Effector memory CD8-positive, alpha-beta T cell (primary cell): ENCODE measurements at regions not wholly inside any gene's neighbourhood (a gene's known extent, or its start where the extent isn't known, plus 50 kb on each side); places are given as distances from the start of the nearest gene placed in this dataset.

Experiments
- ATAC-seq: fragments of 150-1000 bp; cut with Tn5 transposase; replicated peaks from 2 replicates; pipeline ENCODE4 v1.10.0; 2021; ENCODE audit warnings: mild to moderate bottlenecking, moderate library complexity
- DNase-seq, 3 experiments: peaks; one replicate each; pipeline ENCODE4 v3.0.0; 2021
- H3K27ac Mint-ChIP-seq, 2 donors: one replicate each; pipeline ENCODE4 v1.8.0; 2022; ENCODE audit warnings: mild to moderate bottlenecking in 2 of 2, mixed read lengths in 2 of 2, moderate library complexity in 2 of 2
- H3K27me3 Mint-ChIP-seq, 2 donors: one replicate each; pipeline ENCODE4 v1.8.0; 2022; ENCODE audit warnings: mixed read lengths in 2 of 2
- H3K36me3 Mint-ChIP-seq: one replicate; pipeline ENCODE4 v1.8.0; 2022; ENCODE audit warnings: mild to moderate bottlenecking, moderate library complexity, mixed read lengths; ENCODE audit not compliant: insufficient read depth
- H3K4me1 Mint-ChIP-seq, 2 donors: one replicate each; pipeline ENCODE4 v1.8.0; 2022; ENCODE audit warnings: low read depth in 2 of 2, mixed read lengths in 2 of 2
- H3K4me3 Mint-ChIP-seq, 2 donors: one replicate each; pipeline ENCODE4 v1.8.0; 2022; ENCODE audit warnings: mild to moderate bottlenecking in 2 of 2, mixed read lengths in 2 of 2, moderate library complexity in 2 of 2
- H3K9me3 Mint-ChIP-seq, 2 donors: one replicate each; pipeline ENCODE4 v1.8.0; 2022; ENCODE audit warnings: mixed read lengths in 2 of 2

- H3K27me3 Mint-ChIP-seq: no peaks in the 10 kb centered on the region
- H3K4me1 Mint-ChIP-seq: no peaks in the 10 kb centered on the region
- ATAC-seq: no peak
- no peaks in the 10 kb centered on the region for H3K36me3 Mint-ChIP-seq
- H3K4me3 Mint-ChIP-seq: no peak overlapping the region
- peaks cover 0 to under 1% of the 10 kb centered on the region in 2 donors for H3K9me3 Mint-ChIP-seq
- H3K27ac Mint-ChIP-seq: no peak overlapping the region
- DNase-seq: no peak
These were observed 231.9 kb upstream of the NLGN4Y start for GRCh38 chrY:14292382-14292781.

- Mint-ChIP-seq H3K36me3 (no peaks in the 10 kb centered on the region), H3K4me1 (peaks cover 12 to 18% of the 10 kb centered on the region in 2 donors), H3K9me3 (no peaks in the 10 kb centered on the region), H3K27me3 (no peaks in the 10 kb centered on the region), H3K27ac (peak overlapping the region in 1 of 2 donors; percentile 3), H3K4me3 (peak overlapping the region; percentile 2 to 57)
- ATAC-seq: peak; percentile 55
- DNase-seq: no peak
These were observed 223.6 kb upstream of the NLGN4Y start for GRCh38 chrY:14300775-14301174.

GRCh38 chrY:14301552-14301951 is 222.8 kb upstream of the NLGN4Y start:
- H3K27me3 Mint-ChIP-seq: no peaks in the 10 kb centered on the region
- ATAC-seq (peak; percentile 47), DNase-seq (no peak)
- peaks cover 12 to 18% of the 10 kb centered on the region in 2 donors for H3K4me1 Mint-ChIP-seq
- H3K36me3 Mint-ChIP-seq: no peaks in the 10 kb centered on the region
- H3K4me3 Mint-ChIP-seq: peak overlapping the region; percentile 4 to 57
- H3K9me3 Mint-ChIP-seq: no peaks in the 10 kb centered on the region
- peak overlapping the region in 1 of 2 donors; percentile 3 for H3K27ac Mint-ChIP-seq

- ATAC-seq: peak; percentile 40
These were observed 195.5 kb upstream of the NLGN4Y start for GRCh38 chrY:14328677-14329345.

GRCh38 chrY:14330362-14330761 is 194.0 kb upstream of the NLGN4Y start:
- no peak overlapping the region for H3K4me3 Mint-ChIP-seq
- no peaks in the 10 kb centered on the region for H3K9me3 Mint-ChIP-seq
- no peaks in the 10 kb centered on the region for H3K36me3 Mint-ChIP-seq
- DNase-seq: no peak
- no peak overlapping the region for H3K27ac Mint-ChIP-seq
- peaks cover 5 to 11% of the 10 kb centered on the region in 2 donors for H3K4me1 Mint-ChIP-seq
- no peaks in the 10 kb centered on the region for H3K27me3 Mint-ChIP-seq
- ATAC-seq: no peak

More at GRCh38 chrY:14328677-14329345, 195.5 kb upstream of the NLGN4Y start:
- Mint-ChIP-seq H3K9me3 (no peaks in the 10 kb centered on the region), H3K4me1 (peaks cover 5 to 11% of the 10 kb centered on the region in 2 donors), H3K36me3 (no peaks in the 10 kb centered on the region), H3K27me3 (no peaks in the 10 kb centered on the region), H3K27ac (peak overlapping the region; percentile 3 to 42), H3K4me3 (no peak overlapping the region)
- no peak for DNase-seq

- Mint-ChIP-seq H3K27me3 (no peaks in the 10 kb centered on the region), H3K4me1 (peaks cover 16 to 35% of the 10 kb centered on the region in 2 donors), H3K36me3 (peaks cover 17% of the 10 kb centered on the region), H3K9me3 (peaks cover 0 to 4% of the 10 kb centered on the region in 2 donors), H3K4me3 (peak overlapping the region in 1 of 2 donors; percentile 76), H3K27ac (peak overlapping the region in 1 of 2 donors; percentile 98)
- DNase-seq (no peak), ATAC-seq (no peak)
These were observed 184.8 kb upstream of the NLGN4Y start for GRCh38 chrY:14339524-14339923.

GRCh38 chrY:14340459-14341143 is 183.7 kb upstream of the NLGN4Y start:
- peak; percentile 36 to 57 (median 43) for DNase-seq
- peaks cover 0 to 4% of the 10 kb centered on the region in 2 donors for H3K9me3 Mint-ChIP-seq
- peak; percentile 77 for ATAC-seq
- H3K27ac Mint-ChIP-seq: peak overlapping the region; percentile 96 to 98
- no peaks in the 10 kb centered on the region for H3K27me3 Mint-ChIP-seq
- peak overlapping the region; percentile 56 to 76 for H3K4me3 Mint-ChIP-seq
- peaks cover 17% of the 10 kb centered on the region for H3K36me3 Mint-ChIP-seq
- peaks cover 16 to 45% of the 10 kb centered on the region in 2 donors for H3K4me1 Mint-ChIP-seq

GRCh38 chrY:14344648-14345333 is 179.5 kb upstream of the NLGN4Y start:
- DNase-seq: peak; percentile 7 to 44 (median 9)
- Mint-ChIP-seq H3K4me3 (peak overlapping the region; percentile 60 to 69), H3K27me3 (no peaks in the 10 kb centered on the region), H3K27ac (peak overlapping the region; percentile 83 to 95), H3K4me1 (peaks cover 17 to 52% of the 10 kb centered on the region in 2 donors), H3K9me3 (peaks cover 0 to 4% of the 10 kb centered on the region in 2 donors), H3K36me3 (peaks cover 17% of the 10 kb centered on the region)
- peak; percentile 56 for ATAC-seq

GRCh38 chrY:14351590-14351989 is 172.7 kb upstream of the NLGN4Y start:
- H3K4me1 Mint-ChIP-seq: peaks cover 2 to 10% of the 10 kb centered on the region in 2 donors
- ATAC-seq (no peak), DNase-seq (no peak)
- H3K27ac Mint-ChIP-seq: no peak overlapping the region
- peaks cover 2% of the 10 kb centered on the region in 2 donors for H3K9me3 Mint-ChIP-seq
- no peak overlapping the region for H3K4me3 Mint-ChIP-seq
- peaks cover 0 to 1% of the 10 kb centered on the region in 2 donors for H3K27me3 Mint-ChIP-seq
- H3K36me3 Mint-ChIP-seq: no peaks in the 10 kb centered on the region

GRCh38 chrY:14356154-14356553 is 168.2 kb upstream of the NLGN4Y start:
- H3K4me1 Mint-ChIP-seq: no peaks in the 10 kb centered on the region
- peaks cover 7 to 10% of the 10 kb centered on the region in 2 donors for H3K9me3 Mint-ChIP-seq
- no peak overlapping the region for H3K4me3 Mint-ChIP-seq
- peaks cover 0 to 19% of the 10 kb centered on the region in 2 donors for H3K27me3 Mint-ChIP-seq
- ATAC-seq: no peak
- H3K27ac Mint-ChIP-seq: no peak overlapping the region
- DNase-seq: no peak
- no peaks in the 10 kb centered on the region for H3K36me3 Mint-ChIP-seq

GRCh38 chrY:14360748-14361500 is 163.4 kb upstream of the NLGN4Y start:
- Mint-ChIP-seq H3K36me3 (no peaks in the 10 kb centered on the region), H3K4me3 (no peak overlapping the region), H3K27me3 (peaks cover 0 to 19% of the 10 kb centered on the region in 2 donors), H3K9me3 (peaks cover 7 to 10% of the 10 kb centered on the region in 2 donors), H3K4me1 (no peaks in the 10 kb centered on the region), H3K27ac (no peak overlapping the region)
- DNase-seq: no peak
- ATAC-seq: no peak

GRCh38 chrY:14373608-14374007 is 150.7 kb upstream of the NLGN4Y start:
- H3K27me3 Mint-ChIP-seq: no peaks in the 10 kb centered on the region
- ATAC-seq: no peak
- no peak overlapping the region for H3K27ac Mint-ChIP-seq
- no peaks in the 10 kb centered on the region for H3K36me3 Mint-ChIP-seq
- no peaks in the 10 kb centered on the region for H3K9me3 Mint-ChIP-seq
- no peak for DNase-seq
- no peak overlapping the region for H3K4me3 Mint-ChIP-seq
- H3K4me1 Mint-ChIP-seq: no peaks in the 10 kb centered on the region

- no peak overlapping the region for H3K4me3 Mint-ChIP-seq
- H3K4me1 Mint-ChIP-seq: no peaks in the 10 kb centered on the region
- no peaks in the 10 kb centered on the region for H3K36me3 Mint-ChIP-seq
- H3K27ac Mint-ChIP-seq: no peak overlapping the region
- ATAC-seq (no peak), DNase-seq (no peak)
- H3K27me3 Mint-ChIP-seq: no peaks in the 10 kb centered on the region
- H3K9me3 Mint-ChIP-seq: no peaks in the 10 kb centered on the region
These were observed 146.1 kb upstream of the NLGN4Y start for GRCh38 chrY:14378217-14378616.
